GM21723 (cell line): ENCODE measurements at regions not wholly inside any gene's neighbourhood (a gene's known extent, or its start where the extent isn't known, plus 50 kb on each side); places are given as distances from the start of the nearest gene placed in this dataset.
"Not testable (repeated sequence)": the region's sequence is repeated elsewhere in the genome, so short reads cannot be mapped to it uniquely, and the experiment has no call there.

Experiments used
- ATAC-seq: cut with Tn5 transposase; IDR thresholded peaks from one replicate; pipeline ENCODE4 v1.9.1; 2021; ENCODE audit warnings: mild to moderate bottlenecking, moderate library complexity; ENCODE audit not compliant: unreplicated experiment

- ATAC-seq, result no peak
Measured at GRCh38 chr10:109126541-109126940, 796.8 kb downstream of the XPNPEP1 start.

GRCh38 chr10:109126016-109126415 lies 797.3 kb downstream of the XPNPEP1 start:
- ATAC-seq, result no peak

- ATAC-seq, result no peak
Measured at GRCh38 chr10:109115179-109115578, 808.1 kb downstream of the XPNPEP1 start.

GRCh38 chr10:109114579-109114978 lies 808.7 kb downstream of the XPNPEP1 start:
- no peak for ATAC-seq

- no peak for ATAC-seq
Measured at GRCh38 chr10:109106604-109107003, 816.7 kb downstream of the XPNPEP1 start.

GRCh38 chr10:109105725-109106124 lies 817.6 kb downstream of the XPNPEP1 start:
- no peak for ATAC-seq

GRCh38 chr10:109104806-109105205 lies 818.5 kb downstream of the XPNPEP1 start:
- no peak for ATAC-seq

GRCh38 chr10:109103278-109103677 lies 820.0 kb downstream of the XPNPEP1 start:
- no peak for ATAC-seq

GRCh38 chr10:109089779-109090178 lies 833.5 kb downstream of the XPNPEP1 start:
- no peak for ATAC-seq

- ATAC-seq, result no peak
Measured at GRCh38 chr10:109071539-109071938, 851.8 kb downstream of the XPNPEP1 start.

GRCh38 chr10:109070492-109070891 lies 852.8 kb downstream of the XPNPEP1 start:
- no peak for ATAC-seq

GRCh38 chr10:109067031-109067430 lies 856.3 kb downstream of the XPNPEP1 start:
- no peak for ATAC-seq

GRCh38 chr10:109065821-109066220 lies 857.5 kb downstream of the XPNPEP1 start:
- ATAC-seq, result no peak

- ATAC-seq, result peak; percentile 63
Measured at GRCh38 chr10:109062371-109062770, 860.9 kb downstream of the XPNPEP1 start.

GRCh38 chr10:109055243-109055642 lies 868.1 kb downstream of the XPNPEP1 start:
- no peak for ATAC-seq

- ATAC-seq, result no peak
Measured at GRCh38 chr10:109047856-109048255, 875.5 kb downstream of the XPNPEP1 start.

- ATAC-seq, result not testable (repeated sequence)
Measured at GRCh38 chr10:109046427-109046826, 876.9 kb downstream of the XPNPEP1 start.

GRCh38 chr10:109040622-109041021 lies 882.7 kb downstream of the XPNPEP1 start:
- ATAC-seq, result no peak

GRCh38 chr10:109037978-109038377 lies 885.3 kb downstream of the XPNPEP1 start:
- ATAC-seq, result no peak

- no peak for ATAC-seq
Measured at GRCh38 chr10:109030581-109031210, 892.6 kb downstream of the XPNPEP1 start.

- ATAC-seq, result no peak
Measured at GRCh38 chr10:109029870-109030269, 893.4 kb downstream of the XPNPEP1 start.

- ATAC-seq, result no peak
Measured at GRCh38 chr10:109027534-109028185, 895.7 kb downstream of the XPNPEP1 start.

- ATAC-seq, result no peak
Measured at GRCh38 chr10:109025172-109025571, 898.1 kb downstream of the XPNPEP1 start.
